ENCODE measurements at regions not wholly inside any gene's neighbourhood (a gene's known extent, or its start where the extent isn't known, plus 50 kb on each side); places are given as distances from the start of the nearest gene placed in this dataset.

DNA sequence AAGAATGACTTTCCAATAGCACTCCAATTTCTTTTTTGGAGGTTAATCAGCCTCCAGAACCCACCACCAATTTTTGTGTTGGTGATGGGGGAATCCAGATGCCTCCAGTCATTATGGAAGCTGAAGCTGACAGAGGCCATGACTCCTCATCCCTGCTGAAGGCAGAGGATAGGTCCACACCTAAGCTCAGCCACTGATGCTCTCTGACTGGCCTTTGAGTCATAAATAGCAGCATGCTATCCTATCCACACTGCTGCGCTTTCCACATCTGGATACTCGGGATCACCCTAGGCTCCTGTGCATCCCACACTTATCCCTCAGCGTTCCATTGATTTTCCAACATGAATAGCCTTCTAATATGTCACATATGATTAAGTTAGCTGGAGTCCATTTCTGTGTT, 124.2 kb downstream of the TES start:
- Histone ChIP-seq H3K9me3 (replicated peaks; ENCODE audit: control insufficient read depth, insufficient read depth, low read length) (no peaks in the 10 kb centered on the region), H3K4me1 (ENCODE audit: control insufficient read depth, insufficient read depth, low read length) (no peaks in the 10 kb centered on the region), H3K36me3 (ENCODE audit: control insufficient read depth in 2 of 2, insufficient read depth in 2 of 2, low read length in 1 of 2) (no peaks in the 10 kb centered on the region), H3K27me3 (replicated peaks in 1 of 2; ENCODE audit: control insufficient read depth in 2 of 2, insufficient read depth in 2 of 2, low read length in 1 of 2) (no peaks in the 10 kb centered on the region; a peak in 1 of 4 replicates), H4K20me1 (ENCODE audit: control insufficient read depth, insufficient read depth) (no peaks in the 10 kb centered on the region), H3K4me2 (ENCODE audit: control insufficient read depth, insufficient read depth) (no peak overlapping the region), H3K9ac (ENCODE audit: control insufficient read depth, insufficient read depth, low read length) (no peak overlapping the region), H3K4me3 (no peak overlapping the region), H3K27ac (ENCODE audit: control insufficient read depth, insufficient read depth) (no peak overlapping the region), H3K79me2 (ENCODE audit: control insufficient read depth, insufficient read depth, low read length) (no peaks in the 10 kb centered on the region), H2AFZ (ENCODE audit: control insufficient read depth, low read depth, low read length) (no peak overlapping the region)
- RAD21 ChIA-PET (ENCODE audit: unreplicated experiment): no interaction called here
- WGBS (ENCODE audit: insufficient coverage, insufficient replicate concordance, low lambda C conversion rate, missing lambda C conversion rate): 58% methylated on average over 3 of the region's 3 CpGs
- DNase-seq (ENCODE audit: low read depth, low spot score): no peak
- TF ChIP-seq ZNF622 (IDR thresholded peaks at IDR 0.05): no peak
- TF ChIP-seq CREM (IDR thresholded peaks at IDR 0.05; ENCODE audit: low read depth): no peak
- TF ChIP-seq POLR2A (IDR thresholded peaks at IDR 0.05; ENCODE audit: low read depth, low read length): no peak
- TF ChIP-seq BHLHE40 (IDR thresholded peaks at IDR 0.05; ENCODE audit: borderline replicate concordance in 1 of 2, low read depth in 2 of 2, low read length in 1 of 2): no peak
- no peak for TF ChIP-seq YY1 (IDR thresholded peaks at IDR 0.05; ENCODE audit: low read depth, low read length)
- no peak for TF ChIP-seq WRNIP1 (IDR thresholded peaks at IDR 0.05; ENCODE audit: borderline replicate concordance, low read depth, low read length)
- no peak for TF ChIP-seq JUND (IDR thresholded peaks at IDR 0.05; ENCODE audit: low read depth, low read length)
- TF ChIP-seq CBX5 (IDR thresholded peaks at IDR 0.05; ENCODE audit: low read depth): no peak
- TF ChIP-seq BACH1 (IDR thresholded peaks at IDR 0.05; ENCODE audit: borderline replicate concordance): no peak
- no peak for TF ChIP-seq SREBF1 (IDR thresholded peaks at IDR 0.05; ENCODE audit: low read length)
- TF ChIP-seq, protein P1, sequence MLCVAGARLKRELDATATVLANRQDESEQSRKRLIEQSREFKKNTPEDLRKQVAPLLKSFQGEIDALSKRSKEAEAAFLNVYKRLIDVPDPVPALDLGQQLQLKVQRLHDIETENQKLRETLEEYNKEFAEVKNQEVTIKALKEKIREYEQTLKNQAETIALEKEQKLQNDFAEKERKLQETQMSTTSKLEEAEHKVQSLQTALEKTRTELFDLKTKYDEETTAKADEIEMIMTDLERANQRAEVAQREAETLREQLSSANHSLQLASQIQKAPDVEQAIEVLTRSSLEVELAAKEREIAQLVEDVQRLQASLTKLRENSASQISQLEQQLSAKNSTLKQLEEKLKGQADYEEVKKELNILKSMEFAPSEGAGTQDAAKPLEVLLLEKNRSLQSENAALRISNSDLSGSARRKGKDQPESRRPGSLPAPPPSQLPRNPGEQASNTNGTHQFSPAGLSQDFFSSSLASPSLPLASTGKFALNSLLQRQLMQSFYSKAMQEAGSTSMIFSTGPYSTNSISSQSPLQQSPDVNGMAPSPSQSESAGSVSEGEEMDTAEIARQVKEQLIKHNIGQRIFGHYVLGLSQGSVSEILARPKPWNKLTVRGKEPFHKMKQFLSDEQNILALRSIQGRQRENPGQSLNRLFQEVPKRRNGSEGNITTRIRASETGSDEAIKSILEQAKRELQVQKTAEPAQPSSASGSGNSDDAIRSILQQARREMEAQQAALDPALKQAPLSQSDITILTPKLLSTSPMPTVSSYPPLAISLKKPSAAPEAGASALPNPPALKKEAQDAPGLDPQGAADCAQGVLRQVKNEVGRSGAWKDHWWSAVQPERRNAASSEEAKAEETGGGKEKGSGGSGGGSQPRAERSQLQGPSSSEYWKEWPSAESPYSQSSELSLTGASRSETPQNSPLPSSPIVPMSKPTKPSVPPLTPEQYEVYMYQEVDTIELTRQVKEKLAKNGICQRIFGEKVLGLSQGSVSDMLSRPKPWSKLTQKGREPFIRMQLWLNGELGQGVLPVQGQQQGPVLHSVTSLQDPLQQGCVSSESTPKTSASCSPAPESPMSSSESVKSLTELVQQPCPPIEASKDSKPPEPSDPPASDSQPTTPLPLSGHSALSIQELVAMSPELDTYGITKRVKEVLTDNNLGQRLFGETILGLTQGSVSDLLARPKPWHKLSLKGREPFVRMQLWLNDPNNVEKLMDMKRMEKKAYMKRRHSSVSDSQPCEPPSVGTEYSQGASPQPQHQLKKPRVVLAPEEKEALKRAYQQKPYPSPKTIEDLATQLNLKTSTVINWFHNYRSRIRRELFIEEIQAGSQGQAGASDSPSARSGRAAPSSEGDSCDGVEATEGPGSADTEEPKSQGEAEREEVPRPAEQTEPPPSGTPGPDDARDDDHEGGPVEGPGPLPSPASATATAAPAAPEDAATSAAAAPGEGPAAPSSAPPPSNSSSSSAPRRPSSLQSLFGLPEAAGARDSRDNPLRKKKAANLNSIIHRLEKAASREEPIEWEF (IDR thresholded peaks at IDR 0.05; ENCODE audit: insufficient replicate concordance, low read depth, low read length): no peak
- no peak for TF ChIP-seq TCF3 (IDR thresholded peaks at IDR 0.05; ENCODE audit: borderline replicate concordance, insufficient read depth, low read depth, low read length)
- TF ChIP-seq ZNF274 (IDR thresholded peaks at IDR 0.05; ENCODE audit: insufficient read depth, insufficient read length): no peak
- no peak for TF ChIP-seq NRF1 (conservative IDR thresholded peaks at IDR 0.05; ENCODE audit: low read depth, low read length)
- no peak for TF ChIP-seq RFX5 (IDR thresholded peaks at IDR 0.05; ENCODE audit: low read depth, low read length)
- TF ChIP-seq, protein P2, sequence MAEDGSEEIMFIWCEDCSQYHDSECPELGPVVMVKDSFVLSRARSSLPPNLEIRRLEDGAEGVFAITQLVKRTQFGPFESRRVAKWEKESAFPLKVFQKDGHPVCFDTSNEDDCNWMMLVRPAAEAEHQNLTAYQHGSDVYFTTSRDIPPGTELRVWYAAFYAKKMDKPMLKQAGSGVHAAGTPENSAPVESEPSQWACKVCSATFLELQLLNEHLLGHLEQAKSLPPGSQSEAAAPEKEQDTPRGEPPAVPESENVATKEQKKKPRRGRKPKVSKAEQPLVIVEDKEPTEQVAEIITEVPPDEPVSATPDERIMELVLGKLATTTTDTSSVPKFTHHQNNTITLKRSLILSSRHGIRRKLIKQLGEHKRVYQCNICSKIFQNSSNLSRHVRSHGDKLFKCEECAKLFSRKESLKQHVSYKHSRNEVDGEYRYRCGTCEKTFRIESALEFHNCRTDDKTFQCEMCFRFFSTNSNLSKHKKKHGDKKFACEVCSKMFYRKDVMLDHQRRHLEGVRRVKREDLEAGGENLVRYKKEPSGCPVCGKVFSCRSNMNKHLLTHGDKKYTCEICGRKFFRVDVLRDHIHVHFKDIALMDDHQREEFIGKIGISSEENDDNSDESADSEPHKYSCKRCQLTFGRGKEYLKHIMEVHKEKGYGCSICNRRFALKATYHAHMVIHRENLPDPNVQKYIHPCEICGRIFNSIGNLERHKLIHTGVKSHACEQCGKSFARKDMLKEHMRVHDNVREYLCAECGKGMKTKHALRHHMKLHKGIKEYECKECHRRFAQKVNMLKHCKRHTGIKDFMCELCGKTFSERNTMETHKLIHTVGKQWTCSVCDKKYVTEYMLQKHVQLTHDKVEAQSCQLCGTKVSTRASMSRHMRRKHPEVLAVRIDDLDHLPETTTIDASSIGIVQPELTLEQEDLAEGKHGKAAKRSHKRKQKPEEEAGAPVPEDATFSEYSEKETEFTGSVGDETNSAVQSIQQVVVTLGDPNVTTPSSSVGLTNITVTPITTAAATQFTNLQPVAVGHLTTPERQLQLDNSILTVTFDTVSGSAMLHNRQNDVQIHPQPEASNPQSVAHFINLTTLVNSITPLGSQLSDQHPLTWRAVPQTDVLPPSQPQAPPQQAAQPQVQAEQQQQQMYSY (CRISPR knock-in tag; IDR thresholded peaks at IDR 0.05): no peak
- FAIRE-seq: no peak
- in situ Hi-C loops (cut with MboI): no loop called here
- intact Hi-C loops (cut with micrococcal nuclease; ENCODE audit: unreplicated experiment): no loop called here
- SMC1A ChIA-PET (ENCODE audit: uncharacterized antibody, unreplicated experiment): interaction anchor here (0.5 to 1.2 kb wide), 2 partner anchors 14 to 60 kb away, joined by 3 to 4 read pairs; no protein-coding TSS in a partner anchor
- CTCF ChIA-PET: no interaction called here
- no peak for ATAC-seq
- POLR2A ChIA-PET: no interaction called here
- no TSS peak for BruUV-seq (replicated peaks)
